ENCODE measurements at regions not wholly inside any gene's neighbourhood (a gene's known extent, or its start where the extent isn't known, plus 50 kb on each side); places are given as distances from the start of the nearest gene placed in this dataset.
A peak's percentile ranks its signal among the peaks of the same experiment; 100 is the strongest.
"Not testable (repeated sequence)": the region's sequence is repeated elsewhere in the genome, so short reads cannot be mapped to it uniquely, and the experiment has no call there.

DNA sequence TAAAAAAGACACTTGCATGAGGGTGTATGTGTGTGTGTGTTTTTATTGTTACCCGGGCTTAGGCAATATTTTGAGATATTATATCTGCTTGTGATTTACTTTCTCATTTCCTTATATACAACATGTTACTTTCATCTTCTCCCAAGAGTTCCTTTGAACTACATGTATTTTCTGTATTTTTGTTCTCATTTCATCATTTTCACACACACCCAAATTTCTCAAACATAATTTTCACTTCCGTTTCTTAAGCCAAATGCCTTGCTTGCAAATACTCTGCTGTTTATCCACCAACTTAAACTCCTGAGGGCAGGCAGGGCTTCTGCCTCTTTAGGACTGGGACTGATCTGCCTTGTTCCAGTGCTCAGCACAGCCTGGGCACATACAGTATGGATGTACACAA, 69.3 kb upstream of the FYN start:
- Histone ChIP-seq H3K36me3 (ENCODE audit: control insufficient read depth, insufficient read depth, low read length) (no peaks in the 10 kb centered on the region), H3K9me3 (ENCODE audit: control insufficient read depth, insufficient read depth, low read length) (no peaks in the 10 kb centered on the region), H3K4me1 (ENCODE audit: control insufficient read depth, insufficient read depth, low read length) (no peaks in the 10 kb centered on the region), H3K27ac (ENCODE audit: low read depth, low read length) (no peak overlapping the region), H3K4me3 (ENCODE audit: low read depth, low read length) (no peak overlapping the region), H3K27me3 (ENCODE audit: control insufficient read depth, insufficient read depth, low read length) (no peaks in the 10 kb centered on the region)
- DNase-seq (ENCODE audit: low read depth in 4 of 6, low spot score in 6 of 6): no peak
- WGBS (ENCODE audit: insufficient coverage): 100% methylated on average over 1 of the region's 2 CpGs

- Histone ChIP-seq H3K9me3 (ENCODE audit: control insufficient read depth, insufficient read depth, low read length) (no peaks in the 10 kb centered on the region), H3K36me3 (ENCODE audit: control insufficient read depth, insufficient read depth, low read length) (no peaks in the 10 kb centered on the region), H3K27me3 (ENCODE audit: control insufficient read depth, insufficient read depth, low read length) (no peaks in the 10 kb centered on the region), H3K4me3 (ENCODE audit: low read depth, low read length) (no peak overlapping the region), H3K4me1 (ENCODE audit: control insufficient read depth, insufficient read depth, low read length) (no peaks in the 10 kb centered on the region), H3K27ac (ENCODE audit: low read depth, low read length) (no peak overlapping the region)
- no CpG with 5 or more reads among the region's 3 CpGs for WGBS (ENCODE audit: insufficient coverage)
- no peak for DNase-seq (ENCODE audit: low read depth in 4 of 6, low spot score in 6 of 6)
Measured at GRCh38 chr6:111943266-111943665, 70.0 kb upstream of the FYN start.

GRCh38 chr6:111943726-111944125, 70.5 kb upstream of the FYN start:
- H3K27ac ChIP-seq (ENCODE audit: low read depth, low read length): no peak overlapping the region
- no peaks in the 10 kb centered on the region for H3K9me3 ChIP-seq (ENCODE audit: control insufficient read depth, insufficient read depth, low read length)
- 100% methylated on average over 1 of the region's 3 CpGs for WGBS (ENCODE audit: insufficient coverage)
- H3K4me1 ChIP-seq (ENCODE audit: control insufficient read depth, insufficient read depth, low read length): no peaks in the 10 kb centered on the region
- no peaks in the 10 kb centered on the region for H3K27me3 ChIP-seq (ENCODE audit: control insufficient read depth, insufficient read depth, low read length)
- H3K4me3 ChIP-seq (ENCODE audit: low read depth, low read length): no peak overlapping the region
- no peak for DNase-seq (ENCODE audit: low read depth in 4 of 6, low spot score in 6 of 6)
- no peaks in the 10 kb centered on the region for H3K36me3 ChIP-seq (ENCODE audit: control insufficient read depth, insufficient read depth, low read length)

DNA sequence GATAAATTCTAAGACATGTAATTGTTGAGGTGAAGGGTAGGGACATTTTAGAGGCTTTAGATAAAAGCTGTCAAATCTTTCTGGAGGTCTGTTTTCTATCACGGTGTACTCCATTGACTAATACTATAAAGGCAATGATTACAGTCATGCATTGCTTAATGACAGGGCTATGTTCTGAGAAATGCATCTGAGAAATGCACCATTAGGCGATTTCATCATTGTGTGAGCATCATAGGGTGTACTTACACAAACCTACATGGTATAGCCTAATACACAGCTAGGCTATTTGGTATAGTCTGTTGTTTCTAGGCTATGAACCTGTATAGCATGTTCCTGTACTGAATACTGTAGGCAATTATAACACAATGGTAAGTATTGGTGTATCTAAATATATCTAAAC, 71.3 kb upstream of the FYN start:
- Histone ChIP-seq H3K36me3 (ENCODE audit: control insufficient read depth, insufficient read depth, low read length) (no peaks in the 10 kb centered on the region), H3K4me3 (ENCODE audit: low read depth, low read length) (no peak overlapping the region), H3K27ac (ENCODE audit: low read depth, low read length) (no peak overlapping the region), H3K9me3 (ENCODE audit: control insufficient read depth, insufficient read depth, low read length) (no peaks in the 10 kb centered on the region), H3K4me1 (ENCODE audit: control insufficient read depth, insufficient read depth, low read length) (no peaks in the 10 kb centered on the region), H3K27me3 (ENCODE audit: control insufficient read depth, insufficient read depth, low read length) (no peaks in the 10 kb centered on the region)
- no CpG with 5 or more reads among the region's 2 CpGs for whole genome bisulfite sequencing (ENCODE audit: insufficient coverage)
- DNase-seq (ENCODE audit: low read depth in 4 of 6, low spot score in 6 of 6): no peak

GRCh38 chr6:111949546-111949945, 76.3 kb upstream of the FYN start:
- H3K27ac ChIP-seq (ENCODE audit: low read depth, low read length): no peak overlapping the region
- H3K9me3 ChIP-seq (ENCODE audit: control insufficient read depth, insufficient read depth, low read length): no peaks in the 10 kb centered on the region
- no peaks in the 10 kb centered on the region for H3K27me3 ChIP-seq (ENCODE audit: control insufficient read depth, insufficient read depth, low read length)
- H3K4me1 ChIP-seq (ENCODE audit: control insufficient read depth, insufficient read depth, low read length): peaks cover 9% of the 10 kb centered on the region
- no peak for DNase-seq (ENCODE audit: low read depth in 4 of 6, low spot score in 6 of 6)
- WGBS (ENCODE audit: insufficient coverage): 95% methylated on average over 3 of the region's 3 CpGs
- H3K36me3 ChIP-seq (ENCODE audit: control insufficient read depth, insufficient read depth, low read length): no peaks in the 10 kb centered on the region
- no peak overlapping the region for H3K4me3 ChIP-seq (ENCODE audit: low read depth, low read length)

DNA sequence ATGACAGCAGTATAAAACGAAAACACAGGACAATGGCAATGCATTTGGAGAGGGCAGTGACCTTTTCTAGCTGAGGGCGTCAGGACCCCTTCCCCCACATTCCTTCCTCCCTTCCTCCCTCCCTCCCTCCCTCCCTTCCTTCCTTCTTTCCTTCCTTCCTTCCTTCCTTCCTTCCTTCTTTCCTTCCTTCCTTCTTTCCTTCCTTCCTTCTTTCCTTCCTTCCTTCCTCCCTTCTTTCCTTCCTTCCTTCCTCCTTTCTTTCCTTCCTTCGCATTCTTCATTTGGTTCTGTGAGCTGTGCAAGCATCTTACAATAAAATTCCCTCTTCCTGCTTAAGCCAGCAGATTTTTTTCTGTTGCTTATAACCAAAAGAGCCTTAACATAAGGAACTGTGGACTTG, 76.7 kb upstream of the FYN start:
- H3K27me3 ChIP-seq (ENCODE audit: control insufficient read depth, insufficient read depth, low read length); H3K4me3 ChIP-seq (ENCODE audit: low read depth, low read length); H3K36me3 ChIP-seq (ENCODE audit: control insufficient read depth, insufficient read depth, low read length); H3K9me3 ChIP-seq (ENCODE audit: control insufficient read depth, insufficient read depth, low read length); H3K27ac ChIP-seq (ENCODE audit: low read depth, low read length); DNase-seq (ENCODE audit: low read depth in 4 of 6, low spot score in 6 of 6); H3K4me1 ChIP-seq (ENCODE audit: control insufficient read depth, insufficient read depth, low read length): not testable (repeated sequence)
- WGBS (ENCODE audit: insufficient coverage): 65% methylated on average over 3 of the region's 3 CpGs

GRCh38 chr6:111950661-111951496, 77.6 kb upstream of the FYN start:
- WGBS (ENCODE audit: insufficient coverage): 52% methylated on average over 9 of the region's 11 CpGs
- no peaks in the 10 kb centered on the region for H3K9me3 ChIP-seq (ENCODE audit: control insufficient read depth, insufficient read depth, low read length)
- peak in 2 of 6 donors; percentile 66 to 70 for DNase-seq (ENCODE audit: low read depth in 4 of 6, low spot score in 6 of 6)
- H3K36me3 ChIP-seq (ENCODE audit: control insufficient read depth, insufficient read depth, low read length): no peaks in the 10 kb centered on the region
- no peaks in the 10 kb centered on the region for H3K27me3 ChIP-seq (ENCODE audit: control insufficient read depth, insufficient read depth, low read length)
- H3K4me3 ChIP-seq (ENCODE audit: low read depth, low read length): no peak overlapping the region
- H3K4me1 ChIP-seq (ENCODE audit: control insufficient read depth, insufficient read depth, low read length): peaks cover 9% of the 10 kb centered on the region
- H3K27ac ChIP-seq (ENCODE audit: low read depth, low read length): no peak overlapping the region

GRCh38 chr6:111951497-111952085, 78.3 kb upstream of the FYN start:
- Histone ChIP-seq H3K27ac (ENCODE audit: low read depth, low read length) (no peak overlapping the region), H3K9me3 (ENCODE audit: control insufficient read depth, insufficient read depth, low read length) (no peaks in the 10 kb centered on the region), H3K4me1 (ENCODE audit: control insufficient read depth, insufficient read depth, low read length) (peaks cover 9% of the 10 kb centered on the region), H3K4me3 (ENCODE audit: low read depth, low read length) (no peak overlapping the region), H3K36me3 (ENCODE audit: control insufficient read depth, insufficient read depth, low read length) (no peaks in the 10 kb centered on the region), H3K27me3 (ENCODE audit: control insufficient read depth, insufficient read depth, low read length) (no peaks in the 10 kb centered on the region)
- 65% methylated on average over 6 of the region's 7 CpGs for WGBS (ENCODE audit: insufficient coverage)
- peak in 1 of 6 donors; percentile 39 for DNase-seq (ENCODE audit: low read depth in 4 of 6, low spot score in 6 of 6)

DNA sequence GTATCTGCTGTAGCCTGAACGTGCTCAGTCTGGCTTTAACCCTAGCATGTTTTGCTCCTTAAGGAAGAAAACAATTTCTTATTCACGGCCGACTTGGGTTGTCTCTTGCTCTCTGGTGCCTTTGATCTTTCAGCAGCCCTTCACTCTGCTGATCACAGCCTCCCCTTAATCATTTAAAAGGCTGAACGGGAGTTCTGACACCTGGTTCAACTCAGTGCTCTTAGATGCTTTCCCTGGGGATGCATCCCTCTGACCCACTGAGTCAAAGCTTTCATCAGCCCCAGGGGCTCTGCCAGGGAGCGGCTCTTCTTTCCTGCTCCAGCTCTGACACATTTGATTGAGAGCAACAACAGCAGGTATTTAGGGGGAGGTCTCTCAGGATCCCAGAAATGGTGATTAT, 79.0 kb upstream of the FYN start:
- Histone ChIP-seq H3K36me3 (ENCODE audit: control insufficient read depth, insufficient read depth, low read length) (no peaks in the 10 kb centered on the region), H3K4me1 (ENCODE audit: control insufficient read depth, insufficient read depth, low read length) (peaks cover 9% of the 10 kb centered on the region), H3K27me3 (ENCODE audit: control insufficient read depth, insufficient read depth, low read length) (no peaks in the 10 kb centered on the region), H3K9me3 (ENCODE audit: control insufficient read depth, insufficient read depth, low read length) (no peaks in the 10 kb centered on the region), H3K27ac (ENCODE audit: low read depth, low read length) (no peak overlapping the region), H3K4me3 (ENCODE audit: low read depth, low read length) (no peak overlapping the region)
- DNase-seq (ENCODE audit: low read depth in 4 of 6, low spot score in 6 of 6): peak in 1 of 6 donors; percentile 54
- WGBS (ENCODE audit: insufficient coverage): 28% methylated on average over 5 of the region's 5 CpGs
